OCI-LY3 (cell line): ENCODE measurements at regions not wholly inside any gene's neighbourhood (a gene's known extent, or its start where the extent isn't known, plus 50 kb on each side); places are given as distances from the start of the nearest gene placed in this dataset.

Experiments
- H2AFZ ChIP-seq: fragments of 200-600, 300-600 bp; shearing (Covaris generic); 2 replicates; pipeline ENCODE4 v1.6.0; 2014; ENCODE audit warnings: antibody characterized with exemption, low read depth, low read length
- H3K27ac ChIP-seq: fragments of 200-600, 300-600 bp; sonication (generic); 2 replicates; pipeline ENCODE4 v1.5.1; 2014; ENCODE audit warnings: mild to moderate bottlenecking, low read length, moderate library complexity, mixed read lengths
- H3K27me3 ChIP-seq: fragments of 200-600, 300-600 bp; sonication (generic); 2 replicates; pipeline ENCODE4 v1.6.1; 2014; ENCODE audit warnings: low read depth, low read length, mixed read lengths
- H3K36me3 ChIP-seq: fragments of 200-600, 300-600 bp; sonication (generic); replicated peaks from 2 replicates; pipeline ENCODE3; 2014; ENCODE audit warnings: low read depth, low read length, mixed read lengths
- H3K4me1 ChIP-seq: fragments of 300-600, 200-600 bp; sonication (generic); 2 replicates; pipeline ENCODE4 v1.6.1; 2014; ENCODE audit warnings: low read length, mixed read lengths
- H3K4me2 ChIP-seq: fragments of 200-600, 300-600 bp; sonication (generic); 2 replicates; pipeline ENCODE4 v1.6.1; 2014; ENCODE audit warnings: low read length, mixed read lengths
- H3K4me3 ChIP-seq: fragments of 300-600, 200-600 bp; sonication (generic); 2 replicates; pipeline ENCODE4 v1.5.1; 2014; ENCODE audit warnings: antibody characterized with exemption, mild to moderate bottlenecking, low read length, moderate library complexity
- H3K79me2 ChIP-seq: fragments of 300-600, 200-600 bp; shearing (Covaris generic); 2 replicates; pipeline ENCODE4 v1.6.1; 2014; ENCODE audit warnings: mild to moderate bottlenecking, low read length, mixed read lengths
- H3K9ac ChIP-seq: fragments of 300-600, 200-600 bp; shearing (Covaris generic); 2 replicates; pipeline ENCODE4 v1.6.0; 2014; ENCODE audit warnings: mild to moderate bottlenecking, low read length, moderate library complexity
- H3K9me3 ChIP-seq: fragments of 200-600, 300-600 bp; shearing (Covaris generic); 2 replicates; pipeline ENCODE4 v1.6.1; 2014; ENCODE audit warnings: low read length, mixed read lengths; ENCODE audit not compliant: insufficient read depth
- H4K20me1 ChIP-seq: fragments of 200-600, 300-600 bp; sonication (generic); 2 replicates; pipeline ENCODE4 v1.6.1; 2016; ENCODE audit warnings: low read length, mixed read lengths; ENCODE audit not compliant: insufficient read depth
- CTCF ChIP-seq: fragments of 200-600, 300-600 bp; sonication (generic); IDR thresholded peaks from 2 replicates; pipeline ENCODE4 v1.5.1; 2014; ENCODE audit warnings: antibody characterized with exemption, low read length, low read depth
- EZH2phosphoT487 ChIP-seq: fragments of 200-600 bp; shearing (Covaris generic); IDR thresholded peaks from 2 replicates; pipeline ENCODE4 v1.6.1; 2018; ENCODE audit warnings: antibody characterized with exemption, mixed run types, low read depth

GRCh38 chr4:1458581-1458980 lies 52.3 kb upstream of the NKX1-1 start:
- Histone ChIP-seq H4K20me1 (no peaks in the 10 kb centered on the region), H3K4me2 (no peak overlapping the region), H3K9ac (no peak overlapping the region), H3K4me1 (no peaks in the 10 kb centered on the region), H3K27me3 (no peaks in the 10 kb centered on the region), H3K27ac (no peak overlapping the region), H3K4me3 (no peak overlapping the region), H2AFZ (no peak overlapping the region), H3K36me3 (no peaks in the 10 kb centered on the region), H3K9me3 (no peaks in the 10 kb centered on the region; the same call in 1 of the 2 replicates), H3K79me2 (no peaks in the 10 kb centered on the region)
- TF ChIP-seq EZH2phosphoT487 (no peak), CTCF (no peak)
